Tibial nerve (tissue), 3 donors: ENCODE measurements at regions not wholly inside any gene's neighbourhood (a gene's known extent, or its start where the extent isn't known, plus 50 kb on each side); places are given as distances from the start of the nearest gene placed in this dataset.

Experiments used
- POLR2A ChIP-seq, 2 donors: fragments of 450-650 bp; IDR thresholded peaks; one replicate each; pipeline ENCODE4 v1.6.1; 2017; ENCODE audit warnings: antibody characterized with exemption in 2 of 2, mild to moderate bottlenecking in 2 of 2, moderate library complexity in 2 of 2
- TF ChIP-seq, protein P1 (sequence below), 5 experiments: fragments of 200-600 bp in 3 of 5; fragments of 450-650 bp in 2 of 5; sonication (generic) in 3 of 5; IDR thresholded peaks; one replicate each; pipeline ENCODE4 v1.5.1; 2016 to 2019; ENCODE audit warnings: antibody characterized with exemption in 5 of 5, mild to moderate bottlenecking in 3 of 5, moderate library complexity in 2 of 5

DNA sequence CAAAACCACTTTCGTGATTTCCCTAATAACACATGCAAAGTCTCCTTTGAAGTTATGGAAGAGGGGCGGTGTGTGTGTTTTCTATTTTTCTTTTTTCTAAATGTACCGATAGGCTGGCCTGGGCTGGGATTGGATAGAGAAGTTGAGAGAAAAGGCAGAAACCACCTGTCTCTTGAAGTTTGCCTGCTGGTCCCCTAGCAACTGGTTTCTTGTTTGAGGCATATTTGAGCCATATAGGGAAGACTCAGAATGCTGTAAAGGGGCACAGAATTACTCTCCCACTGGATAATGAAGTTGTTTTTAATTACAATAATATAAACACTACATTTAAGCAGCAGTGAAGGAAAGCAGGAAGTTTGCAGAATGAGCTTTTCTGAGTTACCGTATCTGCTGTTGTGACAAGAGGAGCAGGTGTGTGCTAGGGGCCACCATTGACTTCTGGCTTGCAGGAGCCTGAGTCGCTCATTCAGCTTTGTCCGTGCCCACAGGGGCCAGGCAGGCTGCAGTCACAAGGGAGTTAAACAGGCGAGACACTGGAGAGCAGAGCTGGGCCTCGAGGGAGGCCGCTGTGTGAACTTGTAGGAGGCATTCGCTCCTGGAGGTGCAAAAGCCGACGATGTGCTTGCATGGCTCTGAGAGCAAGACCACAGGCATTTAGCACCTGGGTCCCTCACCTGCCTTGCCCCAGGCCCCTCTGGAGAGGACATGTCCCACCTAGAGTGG, 173.8 kb upstream of the RGS6 start:
- TF ChIP-seq POLR2A (IDR thresholded peaks at IDR 0.05), result no peak
- TF ChIP-seq, protein P1, sequence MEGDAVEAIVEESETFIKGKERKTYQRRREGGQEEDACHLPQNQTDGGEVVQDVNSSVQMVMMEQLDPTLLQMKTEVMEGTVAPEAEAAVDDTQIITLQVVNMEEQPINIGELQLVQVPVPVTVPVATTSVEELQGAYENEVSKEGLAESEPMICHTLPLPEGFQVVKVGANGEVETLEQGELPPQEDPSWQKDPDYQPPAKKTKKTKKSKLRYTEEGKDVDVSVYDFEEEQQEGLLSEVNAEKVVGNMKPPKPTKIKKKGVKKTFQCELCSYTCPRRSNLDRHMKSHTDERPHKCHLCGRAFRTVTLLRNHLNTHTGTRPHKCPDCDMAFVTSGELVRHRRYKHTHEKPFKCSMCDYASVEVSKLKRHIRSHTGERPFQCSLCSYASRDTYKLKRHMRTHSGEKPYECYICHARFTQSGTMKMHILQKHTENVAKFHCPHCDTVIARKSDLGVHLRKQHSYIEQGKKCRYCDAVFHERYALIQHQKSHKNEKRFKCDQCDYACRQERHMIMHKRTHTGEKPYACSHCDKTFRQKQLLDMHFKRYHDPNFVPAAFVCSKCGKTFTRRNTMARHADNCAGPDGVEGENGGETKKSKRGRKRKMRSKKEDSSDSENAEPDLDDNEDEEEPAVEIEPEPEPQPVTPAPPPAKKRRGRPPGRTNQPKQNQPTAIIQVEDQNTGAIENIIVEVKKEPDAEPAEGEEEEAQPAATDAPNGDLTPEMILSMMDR (IDR thresholded peaks at IDR 0.05), result no peak
